ENCODE measurements at regions not wholly inside any gene's neighbourhood (a gene's known extent, or its start where the extent isn't known, plus 50 kb on each side); places are given as distances from the start of the nearest gene placed in this dataset.

DNA sequence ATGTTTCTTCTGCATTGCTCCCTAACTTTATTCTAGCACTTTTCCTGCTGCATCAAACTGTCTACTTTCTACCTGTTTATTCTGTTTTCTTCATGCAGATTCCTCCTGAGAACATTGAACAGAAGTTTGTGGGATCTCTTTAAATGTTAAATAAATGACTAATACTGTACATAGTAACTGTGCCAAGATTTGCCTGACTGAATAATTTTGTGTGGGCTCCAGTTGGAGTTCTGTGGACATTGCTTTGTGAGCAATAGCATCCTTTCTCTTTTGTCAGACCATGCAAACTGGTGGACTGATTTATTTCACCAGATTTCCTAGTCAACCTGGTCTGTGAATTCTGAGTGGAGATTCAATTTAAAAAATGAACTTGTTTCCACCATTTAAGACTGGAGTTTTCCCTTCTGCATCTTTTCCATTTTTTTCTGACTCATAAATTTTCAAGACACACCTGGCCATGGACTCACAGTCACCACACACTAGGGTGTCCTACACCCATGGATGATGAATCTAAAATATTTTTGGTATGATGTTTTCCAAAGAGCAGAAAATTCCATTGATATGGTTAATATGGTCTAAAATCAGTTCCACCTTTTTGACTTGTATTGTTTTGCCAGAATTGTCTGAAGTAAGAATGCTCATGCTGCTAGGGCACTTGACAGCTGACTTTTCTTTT lies 140.7 kb upstream of the SPAG17 start:
- TF ChIP-seq, protein P1, sequence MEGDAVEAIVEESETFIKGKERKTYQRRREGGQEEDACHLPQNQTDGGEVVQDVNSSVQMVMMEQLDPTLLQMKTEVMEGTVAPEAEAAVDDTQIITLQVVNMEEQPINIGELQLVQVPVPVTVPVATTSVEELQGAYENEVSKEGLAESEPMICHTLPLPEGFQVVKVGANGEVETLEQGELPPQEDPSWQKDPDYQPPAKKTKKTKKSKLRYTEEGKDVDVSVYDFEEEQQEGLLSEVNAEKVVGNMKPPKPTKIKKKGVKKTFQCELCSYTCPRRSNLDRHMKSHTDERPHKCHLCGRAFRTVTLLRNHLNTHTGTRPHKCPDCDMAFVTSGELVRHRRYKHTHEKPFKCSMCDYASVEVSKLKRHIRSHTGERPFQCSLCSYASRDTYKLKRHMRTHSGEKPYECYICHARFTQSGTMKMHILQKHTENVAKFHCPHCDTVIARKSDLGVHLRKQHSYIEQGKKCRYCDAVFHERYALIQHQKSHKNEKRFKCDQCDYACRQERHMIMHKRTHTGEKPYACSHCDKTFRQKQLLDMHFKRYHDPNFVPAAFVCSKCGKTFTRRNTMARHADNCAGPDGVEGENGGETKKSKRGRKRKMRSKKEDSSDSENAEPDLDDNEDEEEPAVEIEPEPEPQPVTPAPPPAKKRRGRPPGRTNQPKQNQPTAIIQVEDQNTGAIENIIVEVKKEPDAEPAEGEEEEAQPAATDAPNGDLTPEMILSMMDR (IDR thresholded peaks at IDR 0.05), result no peak
- TF ChIP-seq POLR2A (IDR thresholded peaks at IDR 0.05) (no peak), EP300 (IDR thresholded peaks at IDR 0.05) (no peak), POLR2AphosphoS5 (IDR thresholded peaks at IDR 0.05) (no peak)

Data from sigmoid colon (tissue), 4 donors.